SK-N-SH treated with all-trans-retinoic acid at 6 μM for 48 hours (cell line): ENCODE measurements at regions not wholly inside any gene's neighbourhood (a gene's known extent, or its start where the extent isn't known, plus 50 kb on each side); places are given as distances from the start of the nearest gene placed in this dataset.

Experiments
- ATAC-seq: fragments of 200-7000 bp; cut with Tn5 transposase; 3 replicates; pipeline ENCODE4 v1.9.1; 2020; ENCODE audit warnings: mild to moderate bottlenecking, moderate library complexity
- ARNTL ChIP-seq: fragments of 450-650 bp; formaldehyde crosslinking; IDR thresholded peaks from 2 replicates; pipeline ENCODE4 v1.5.0; 2020; ENCODE audit warnings: low read depth, mild to moderate bottlenecking, moderate library complexity, borderline replicate concordance
- CSDC2 ChIP-seq: fragments of 250-450 bp; sonication (Bioruptor Pico); IDR thresholded peaks from 2 replicates; pipeline ENCODE4 v1.5.0; 2020; ENCODE audit warnings: mild to moderate bottlenecking, moderate library complexity
- ESRRG ChIP-seq: fragments of 250-450 bp; sonication (Bioruptor Pico); IDR thresholded peaks from 2 replicates; pipeline ENCODE4 v1.6.1; 2021; ENCODE audit warnings: mild to moderate bottlenecking
- GLIS3 ChIP-seq: fragments of 250-450 bp; sonication (Bioruptor Pico); IDR thresholded peaks from 2 replicates; pipeline ENCODE4 v1.5.0; 2020; ENCODE audit warnings: mild to moderate bottlenecking, moderate library complexity
- ISL1 ChIP-seq: fragments of 250-450 bp; sonication (Bioruptor Pico); IDR thresholded peaks from 2 replicates; pipeline ENCODE4 v2.1.2; 2022; ENCODE audit warnings: mild to moderate bottlenecking, moderate library complexity
- OSR1 ChIP-seq: fragments of 250-450 bp; sonication (Bioruptor Pico); IDR thresholded peaks from 2 replicates; pipeline ENCODE4 v1.8.0; 2022; ENCODE audit warnings: moderate library complexity, mild to moderate bottlenecking, inconsistent platforms
- PPARA ChIP-seq: fragments of 250-450 bp; sonication (Bioruptor Pico); IDR thresholded peaks from 2 replicates; pipeline ENCODE4 v1.5.0; 2020; ENCODE audit warnings: mild to moderate bottlenecking, borderline replicate concordance
- RARB ChIP-seq: fragments of 250-450 bp; sonication (Bioruptor Pico); IDR thresholded peaks from 2 replicates; pipeline ENCODE4 v1.8.0; 2021; ENCODE audit warnings: mild to moderate bottlenecking, moderate library complexity
- SNAI2 ChIP-seq: fragments of 250-450 bp; sonication (Bioruptor Pico); IDR thresholded peaks from 2 replicates; pipeline ENCODE4 v1.5.0; 2020; ENCODE audit warnings: mild to moderate bottlenecking, moderate library complexity
- TCF4 ChIP-seq: fragments of 250-450 bp; sonication (Bioruptor Pico); IDR thresholded peaks from 2 replicates; pipeline ENCODE4 v1.8.0; 2021; ENCODE audit warnings: mild to moderate bottlenecking, moderate library complexity, borderline replicate concordance
- ZFP3 ChIP-seq: fragments of 250-450 bp; sonication (Bioruptor Pico); IDR thresholded peaks from 2 replicates; pipeline ENCODE4 v1.5.0; 2020; ENCODE audit warnings: mild to moderate bottlenecking, moderate library complexity
- ZFP30 ChIP-seq: fragments of 450-650 bp; formaldehyde crosslinking; IDR thresholded peaks from 2 replicates; pipeline ENCODE4 v1.5.0; 2022; ENCODE audit warnings: mild to moderate bottlenecking, moderate library complexity
- ZNF565 ChIP-seq: fragments of 450-650 bp; formaldehyde crosslinking; conservative IDR thresholded peaks from 2 replicates; pipeline ENCODE4 v1.5.0; 2020; ENCODE audit warnings: low read depth, mild to moderate bottlenecking, moderate library complexity
- ZNF70 ChIP-seq: fragments of 450-650 bp; formaldehyde crosslinking; IDR thresholded peaks from 2 replicates; pipeline ENCODE4 v1.5.0; 2020; ENCODE audit warnings: mild to moderate bottlenecking, moderate library complexity
- TF ChIP-seq, protein P1 (sequence below): fragments of 250-450 bp; sonication (Bioruptor Pico); IDR thresholded peaks from 2 replicates; pipeline ENCODE4 v1.5.0; 2020; ENCODE audit warnings: mild to moderate bottlenecking, moderate library complexity
- TF ChIP-seq, protein P2 (sequence below): fragments of 250-450 bp; sonication (Bioruptor Pico); IDR thresholded peaks from 2 replicates; pipeline ENCODE4 v1.8.0; 2020; ENCODE audit warnings: mild to moderate bottlenecking, moderate library complexity, borderline replicate concordance
- TF ChIP-seq, protein P3 (sequence below): fragments of 250-450 bp; sonication (Bioruptor Pico); IDR thresholded peaks from 2 replicates; pipeline ENCODE4 v1.8.0; 2021; ENCODE audit warnings: low read depth, mild to moderate bottlenecking, moderate library complexity, borderline replicate concordance

DNA sequence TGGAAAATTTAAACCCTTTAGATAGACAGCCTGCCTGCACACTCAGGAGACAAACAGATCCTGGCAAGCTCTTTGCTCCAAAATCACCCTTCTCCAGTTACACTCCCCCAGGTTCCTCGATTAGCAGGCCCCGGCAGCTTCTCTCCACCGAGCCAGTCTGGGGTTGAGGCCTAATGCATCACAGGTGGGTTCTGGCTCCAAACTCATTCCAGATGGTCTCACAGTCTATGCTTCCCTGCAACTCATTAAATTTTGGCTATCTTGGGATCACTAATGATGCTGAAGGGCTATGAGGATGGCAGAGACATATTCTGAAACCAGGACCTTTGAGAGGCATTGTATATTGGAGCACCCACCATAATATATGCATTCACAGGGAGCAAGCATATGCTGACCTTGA is 559.8 kb upstream of the USP24 start:
- TF ChIP-seq GLIS3 (CRISPR knock-in tag) (no peak), TCF4 (CRISPR knock-in tag) (peak; percentile 95)
- TF ChIP-seq, protein P1, sequence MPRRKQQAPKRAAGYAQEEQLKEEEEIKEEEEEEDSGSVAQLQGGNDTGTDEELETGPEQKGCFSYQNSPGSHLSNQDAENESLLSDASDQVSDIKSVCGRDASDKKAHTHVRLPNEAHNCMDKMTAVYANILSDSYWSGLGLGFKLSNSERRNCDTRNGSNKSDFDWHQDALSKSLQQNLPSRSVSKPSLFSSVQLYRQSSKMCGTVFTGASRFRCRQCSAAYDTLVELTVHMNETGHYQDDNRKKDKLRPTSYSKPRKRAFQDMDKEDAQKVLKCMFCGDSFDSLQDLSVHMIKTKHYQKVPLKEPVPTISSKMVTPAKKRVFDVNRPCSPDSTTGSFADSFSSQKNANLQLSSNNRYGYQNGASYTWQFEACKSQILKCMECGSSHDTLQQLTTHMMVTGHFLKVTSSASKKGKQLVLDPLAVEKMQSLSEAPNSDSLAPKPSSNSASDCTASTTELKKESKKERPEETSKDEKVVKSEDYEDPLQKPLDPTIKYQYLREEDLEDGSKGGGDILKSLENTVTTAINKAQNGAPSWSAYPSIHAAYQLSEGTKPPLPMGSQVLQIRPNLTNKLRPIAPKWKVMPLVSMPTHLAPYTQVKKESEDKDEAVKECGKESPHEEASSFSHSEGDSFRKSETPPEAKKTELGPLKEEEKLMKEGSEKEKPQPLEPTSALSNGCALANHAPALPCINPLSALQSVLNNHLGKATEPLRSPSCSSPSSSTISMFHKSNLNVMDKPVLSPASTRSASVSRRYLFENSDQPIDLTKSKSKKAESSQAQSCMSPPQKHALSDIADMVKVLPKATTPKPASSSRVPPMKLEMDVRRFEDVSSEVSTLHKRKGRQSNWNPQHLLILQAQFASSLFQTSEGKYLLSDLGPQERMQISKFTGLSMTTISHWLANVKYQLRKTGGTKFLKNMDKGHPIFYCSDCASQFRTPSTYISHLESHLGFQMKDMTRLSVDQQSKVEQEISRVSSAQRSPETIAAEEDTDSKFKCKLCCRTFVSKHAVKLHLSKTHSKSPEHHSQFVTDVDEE: peak; percentile 52; the same call in 1 of the 2 replicates
- ATAC-seq: peak; percentile 94

DNA sequence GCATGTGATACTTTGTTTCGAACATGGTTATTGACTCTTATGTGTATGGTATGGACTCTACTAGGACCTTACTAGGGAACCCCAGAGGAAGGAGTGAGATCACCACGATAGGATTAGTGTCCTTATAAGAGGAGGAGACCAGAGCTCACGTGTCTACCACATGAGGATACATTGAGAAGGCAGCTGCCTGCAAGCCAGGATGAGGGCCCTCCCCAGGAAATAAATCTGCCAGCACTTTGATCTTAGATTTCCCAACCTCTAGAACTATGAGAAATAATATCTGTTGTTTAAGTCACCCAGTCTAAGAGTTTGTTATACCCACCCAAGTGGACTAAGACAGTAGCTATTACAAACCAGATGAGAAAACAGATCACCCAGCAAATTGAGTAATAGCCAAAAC is 559.3 kb upstream of the USP24 start:
- TF ChIP-seq SNAI2 (CRISPR knock-in tag) (no peak), ZFP3 (CRISPR knock-in tag) (no peak), ARNTL (CRISPR knock-in tag) (no peak), ZNF565 (CRISPR knock-in tag) (no peak), OSR1 (CRISPR knock-in tag) (no peak), CSDC2 (CRISPR knock-in tag) (no peak), RARB (CRISPR knock-in tag) (no peak)
- TF ChIP-seq, protein P2, sequence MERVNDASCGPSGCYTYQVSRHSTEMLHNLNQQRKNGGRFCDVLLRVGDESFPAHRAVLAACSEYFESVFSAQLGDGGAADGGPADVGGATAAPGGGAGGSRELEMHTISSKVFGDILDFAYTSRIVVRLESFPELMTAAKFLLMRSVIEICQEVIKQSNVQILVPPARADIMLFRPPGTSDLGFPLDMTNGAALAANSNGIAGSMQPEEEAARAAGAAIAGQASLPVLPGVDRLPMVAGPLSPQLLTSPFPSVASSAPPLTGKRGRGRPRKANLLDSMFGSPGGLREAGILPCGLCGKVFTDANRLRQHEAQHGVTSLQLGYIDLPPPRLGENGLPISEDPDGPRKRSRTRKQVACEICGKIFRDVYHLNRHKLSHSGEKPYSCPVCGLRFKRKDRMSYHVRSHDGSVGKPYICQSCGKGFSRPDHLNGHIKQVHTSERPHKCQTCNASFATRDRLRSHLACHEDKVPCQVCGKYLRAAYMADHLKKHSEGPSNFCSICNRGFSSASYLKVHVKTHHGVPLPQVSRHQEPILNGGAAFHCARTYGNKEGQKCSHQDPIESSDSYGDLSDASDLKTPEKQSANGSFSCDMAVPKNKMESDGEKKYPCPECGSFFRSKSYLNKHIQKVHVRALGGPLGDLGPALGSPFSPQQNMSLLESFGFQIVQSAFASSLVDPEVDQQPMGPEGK (CRISPR knock-in tag): no peak
- peak; percentile 25; the same call in 2 of the 3 replicates for ATAC-seq

DNA sequence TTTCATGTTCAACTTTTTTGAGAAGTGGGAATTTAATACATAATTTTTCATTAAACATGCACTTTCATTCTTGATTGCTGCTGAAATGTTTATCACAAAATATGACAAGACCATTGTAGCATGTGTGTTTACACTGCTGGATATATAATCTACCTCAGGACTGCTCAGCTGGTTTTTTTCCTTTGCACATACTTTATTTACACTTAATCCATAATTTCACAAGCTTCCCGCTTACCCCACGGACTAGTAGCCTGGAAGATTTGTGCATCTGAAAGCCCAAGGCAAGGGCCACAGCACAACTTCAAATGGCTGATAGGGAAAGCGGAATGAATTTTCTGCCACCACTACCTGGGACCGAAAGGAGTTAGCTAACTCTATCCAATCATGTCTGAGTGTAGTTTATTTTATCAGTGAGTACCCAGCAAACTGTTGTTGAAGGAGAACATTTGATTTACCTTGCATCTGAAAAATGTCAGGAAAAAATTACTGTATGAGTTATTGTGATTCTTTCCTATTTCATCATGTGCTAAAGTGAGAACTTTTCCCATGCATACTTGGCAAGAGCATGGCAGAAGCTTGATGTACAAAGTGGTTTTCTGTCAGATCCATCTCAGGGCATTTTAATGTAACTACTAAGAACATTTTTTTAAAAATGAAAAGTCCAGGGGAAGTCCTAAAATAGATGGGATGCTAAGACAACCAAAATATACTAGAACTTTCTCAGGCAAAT is 558.2 kb upstream of the USP24 start:
- TF ChIP-seq CSDC2 (CRISPR knock-in tag) (no peak), OSR1 (CRISPR knock-in tag) (no peak), ZNF70 (no peak), RARB (CRISPR knock-in tag) (no peak), ZFP3 (CRISPR knock-in tag) (no peak), PPARA (CRISPR knock-in tag) (no peak), GLIS3 (CRISPR knock-in tag) (no peak)
- TF ChIP-seq, all 23 proteins: peak for 0
- no peak for ATAC-seq

DNA sequence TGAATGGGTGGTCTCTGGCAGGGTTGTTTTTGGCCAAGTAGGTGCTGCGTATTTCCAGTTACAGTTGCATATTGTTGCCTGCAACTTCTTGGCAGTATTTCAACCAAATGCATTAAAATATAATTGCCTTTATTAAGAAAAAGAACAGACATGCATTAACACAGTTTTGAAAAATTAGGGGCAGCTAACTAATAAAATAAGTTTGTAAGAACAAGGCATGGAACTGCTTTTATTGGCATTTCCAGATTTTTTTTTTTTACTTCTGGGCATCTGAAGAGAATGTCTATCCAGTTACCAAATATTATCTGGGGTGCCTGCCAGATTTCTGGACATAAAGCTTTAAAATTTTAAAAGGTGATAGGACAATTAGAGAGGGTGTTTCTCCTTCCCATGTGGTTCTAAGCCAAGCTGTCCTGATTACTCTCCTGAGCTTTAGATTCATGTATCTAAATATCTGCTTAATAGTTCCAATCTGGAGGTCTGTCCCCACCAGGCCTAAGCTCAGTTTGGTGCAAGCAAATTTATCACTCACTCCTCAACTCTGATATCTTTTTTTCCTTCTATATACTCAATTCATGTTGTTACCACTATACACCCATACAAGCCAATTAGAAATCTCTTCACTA is 553.3 kb upstream of the USP24 start:
- peak; percentile 56; the same call in 2 of the 3 replicates for ATAC-seq
- no peak for TF ChIP-seq PPARA (CRISPR knock-in tag)
- TF ChIP-seq TCF4 (CRISPR knock-in tag): peak; percentile 47; the same call in 1 of the 2 replicates
- no peak for TF ChIP-seq OSR1 (CRISPR knock-in tag)
- peak; percentile 47 for TF ChIP-seq ISL1 (CRISPR knock-in tag)
- TF ChIP-seq, protein P3, sequence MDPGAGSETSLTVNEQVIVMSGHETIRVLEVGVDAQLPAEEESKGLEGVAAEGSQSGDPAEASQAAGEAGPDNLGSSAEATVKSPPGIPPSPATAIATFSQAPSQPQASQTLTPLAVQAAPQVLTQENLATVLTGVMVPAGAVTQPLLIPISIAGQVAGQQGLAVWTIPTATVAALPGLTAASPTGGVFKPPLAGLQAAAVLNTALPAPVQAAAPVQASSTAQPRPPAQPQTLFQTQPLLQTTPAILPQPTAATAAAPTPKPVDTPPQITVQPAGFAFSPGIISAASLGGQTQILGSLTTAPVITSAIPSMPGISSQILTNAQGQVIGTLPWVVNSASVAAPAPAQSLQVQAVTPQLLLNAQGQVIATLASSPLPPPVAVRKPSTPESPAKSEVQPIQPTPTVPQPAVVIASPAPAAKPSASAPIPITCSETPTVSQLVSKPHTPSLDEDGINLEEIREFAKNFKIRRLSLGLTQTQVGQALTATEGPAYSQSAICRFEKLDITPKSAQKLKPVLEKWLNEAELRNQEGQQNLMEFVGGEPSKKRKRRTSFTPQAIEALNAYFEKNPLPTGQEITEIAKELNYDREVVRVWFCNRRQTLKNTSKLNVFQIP (CRISPR knock-in tag): no peak
- TF ChIP-seq GLIS3 (CRISPR knock-in tag): no peak
- TF ChIP-seq ZNF70: 0 out of 2 replicates have a peak, but pooled peaks have one; percentile 17

DNA sequence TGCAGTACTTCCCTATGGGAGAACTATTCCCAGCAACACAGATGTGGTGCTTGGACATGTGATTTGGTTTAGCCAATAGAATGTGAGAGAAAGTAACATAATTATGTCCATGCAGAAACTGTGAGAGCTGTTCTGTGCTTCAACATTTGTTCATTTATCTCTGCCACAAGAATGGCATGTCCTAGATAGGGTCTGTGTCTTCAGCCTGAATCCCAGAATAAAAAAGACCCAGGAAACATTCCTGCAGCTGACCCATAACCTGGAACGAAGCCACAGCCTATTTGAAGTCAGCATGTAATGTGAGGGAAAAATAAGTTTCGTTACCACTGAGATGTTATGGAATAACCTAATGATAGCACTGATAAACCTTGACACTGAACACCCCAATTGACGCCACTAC is 552.0 kb upstream of the USP24 start:
- TF ChIP-seq ESRRG (CRISPR knock-in tag) (no peak), OSR1 (CRISPR knock-in tag) (no peak), ZFP30 (CRISPR knock-in tag) (no peak), ISL1 (CRISPR knock-in tag) (no peak)
- no peak for ATAC-seq
